HL-60 (cell line): ENCODE measurements at regions not wholly inside any gene's neighbourhood (a gene's known extent, or its start where the extent isn't known, plus 50 kb on each side); places are given as distances from the start of the nearest gene placed in this dataset.

ENCODE experiments used
- CTCF ChIP-seq: IDR thresholded peaks from one replicate; pipeline ENCODE4 v1.5.1; 2011; ENCODE audit warnings: low read length, control low read depth, inconsistent platforms; ENCODE audit not compliant: insufficient read depth
- GABPA ChIP-seq: IDR thresholded peaks from 2 replicates; pipeline ENCODE4 v1.6.1; 2012; ENCODE audit warnings: low read depth
- POLR2AphosphoS5 ChIP-seq: IDR thresholded peaks from 2 replicates; pipeline ENCODE4 v1.6.1; 2012; ENCODE audit warnings: low read depth
- REST ChIP-seq: IDR thresholded peaks from 2 replicates; pipeline ENCODE4 v1.6.1; 2012; ENCODE audit warnings: low read depth; ENCODE audit not compliant: insufficient replicate concordance
- SPI1 ChIP-seq: IDR thresholded peaks from 2 replicates; pipeline ENCODE4 v1.6.1; 2012; ENCODE audit warnings: low read depth, mild to moderate bottlenecking, borderline replicate concordance

GRCh38 chr9:104276709-104277245, 182.7 kb downstream of the SMC2 start:
- TF ChIP-seq POLR2AphosphoS5 (no peak), CTCF (no peak), REST (no peak), SPI1 (no peak), GABPA (no peak)
